Colon (tissue), 2 donors: ENCODE measurements at regions not wholly inside any gene's neighbourhood (a gene's known extent, or its start where the extent isn't known, plus 50 kb on each side); places are given as distances from the start of the nearest gene placed in this dataset.
A peak's percentile ranks its signal among the peaks of the same experiment; 100 is the strongest.
"Not testable (repeated sequence)": the region's sequence is repeated elsewhere in the genome, so short reads cannot be mapped to it uniquely, and the experiment has no call there.

Source experiments
- FAIRE-seq: peaks from 2 replicates; lab custom pipeline; 2012; peaks lifted over from hg19 to GRCh38; lab: Jason Lieb, UNC
- donor health status: control.
- donor health status: control.

- no peak for FAIRE-seq
Observed at GRCh38 chr4:160100316-160100715, 997.4 kb downstream of the RAPGEF2 start.

DNA sequence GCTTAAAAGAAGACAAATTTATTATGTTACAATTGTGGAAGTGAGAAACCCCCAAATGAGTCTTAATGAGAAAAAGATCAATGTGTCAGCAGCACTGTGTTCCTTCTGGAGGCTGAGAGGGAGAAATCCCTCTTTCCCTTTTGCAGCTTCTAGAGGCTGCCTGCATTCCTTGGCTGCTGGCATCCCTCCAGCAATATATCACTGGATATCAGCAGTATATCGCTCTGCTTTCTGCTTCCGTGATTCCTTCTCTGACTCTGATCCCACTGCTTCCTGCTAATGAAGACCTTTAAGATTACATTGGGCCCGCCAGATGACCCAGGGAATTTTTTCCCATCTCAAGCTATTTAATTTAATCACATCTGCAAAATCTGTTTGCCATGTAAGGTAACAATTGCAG, 1008.0 kb downstream of the RAPGEF2 start:
- FAIRE-seq = no peak

DNA sequence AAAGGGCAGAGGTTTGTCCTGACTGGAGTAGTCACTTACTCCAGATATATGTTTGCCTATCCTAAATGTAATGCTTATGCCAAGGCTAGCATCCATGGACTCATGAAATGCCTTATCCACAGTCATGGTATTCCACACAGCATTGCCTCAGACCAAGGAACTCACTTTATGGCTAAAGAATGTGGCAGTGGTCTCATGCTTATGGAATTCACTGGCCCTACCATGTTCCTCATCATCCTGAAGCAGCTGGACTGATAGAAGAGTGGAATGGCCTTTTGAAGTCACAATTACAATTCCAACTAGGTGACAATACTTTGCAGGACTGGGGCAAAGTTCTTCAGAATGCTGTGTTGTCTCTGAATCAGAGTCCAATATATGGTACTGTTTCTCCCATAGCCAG, 1014.8 kb downstream of the RAPGEF2 start:
- FAIRE-seq = no peak

- not testable (repeated sequence) for FAIRE-seq
Observed at GRCh38 chr4:160125576-160126287, 1022.9 kb downstream of the RAPGEF2 start.

DNA sequence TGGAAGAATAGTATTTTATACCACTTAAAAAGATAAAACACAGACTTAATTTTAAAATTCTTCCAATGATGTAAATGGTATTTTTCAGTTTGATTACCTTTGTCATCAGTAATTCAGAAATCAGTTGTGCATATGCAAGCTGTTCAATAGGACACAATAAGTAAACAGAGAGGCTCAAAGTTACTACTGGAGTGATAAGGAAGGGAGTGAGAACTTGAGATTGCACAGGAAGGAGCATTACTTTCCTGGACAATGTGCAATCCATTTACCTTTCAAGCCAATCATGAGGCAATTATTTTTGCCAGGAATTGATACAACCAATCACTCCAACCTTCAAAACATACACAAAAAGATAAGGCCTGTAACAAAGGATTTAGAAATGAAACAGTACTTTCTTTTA, 1024.3 kb downstream of the RAPGEF2 start:
- no peak for FAIRE-seq

DNA sequence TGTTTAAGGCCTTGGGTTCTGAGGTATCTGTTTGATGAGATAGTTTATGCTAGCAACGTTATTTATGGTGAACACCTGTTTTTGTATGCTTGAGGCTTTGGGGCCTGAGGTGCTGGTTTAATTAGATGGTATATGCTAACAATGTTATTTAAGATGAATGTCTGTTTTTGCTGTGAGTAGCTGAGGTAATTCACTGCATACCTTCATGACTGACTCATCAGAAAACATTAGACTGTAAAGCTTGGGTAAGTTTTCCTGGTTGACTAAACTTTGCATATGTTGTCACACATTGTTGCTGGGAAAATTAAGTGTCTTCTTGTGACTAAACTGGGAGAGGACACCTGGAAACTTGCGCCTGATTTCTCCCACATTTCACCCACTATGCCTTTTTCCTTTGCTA, 1026.6 kb downstream of the RAPGEF2 start:
- no peak for FAIRE-seq

- no peak for FAIRE-seq
Observed at GRCh38 chr4:160136021-160136420, 1033.1 kb downstream of the RAPGEF2 start.

DNA sequence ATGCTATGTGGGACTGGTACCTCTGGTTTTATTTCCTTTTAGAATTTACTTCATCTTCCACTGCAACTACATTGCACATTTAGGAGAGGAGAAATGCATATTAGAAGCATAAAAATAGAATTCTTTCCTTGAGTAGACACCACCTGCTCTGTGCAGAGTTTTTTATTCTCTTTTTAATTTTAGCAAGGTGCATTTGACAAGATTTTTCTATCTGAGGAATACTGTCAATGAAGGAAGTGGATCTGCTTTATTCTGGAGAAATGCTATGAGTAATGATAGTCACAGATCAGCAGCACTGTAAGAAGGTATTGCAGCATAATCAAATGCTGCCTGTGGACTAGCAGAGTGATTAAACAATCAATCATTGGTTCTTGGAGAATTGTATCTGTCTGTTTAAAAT, 1038.3 kb downstream of the RAPGEF2 start:
- FAIRE-seq = no peak

- no peak for FAIRE-seq
Observed at GRCh38 chr4:160142579-160142978, 1039.7 kb downstream of the RAPGEF2 start.

DNA sequence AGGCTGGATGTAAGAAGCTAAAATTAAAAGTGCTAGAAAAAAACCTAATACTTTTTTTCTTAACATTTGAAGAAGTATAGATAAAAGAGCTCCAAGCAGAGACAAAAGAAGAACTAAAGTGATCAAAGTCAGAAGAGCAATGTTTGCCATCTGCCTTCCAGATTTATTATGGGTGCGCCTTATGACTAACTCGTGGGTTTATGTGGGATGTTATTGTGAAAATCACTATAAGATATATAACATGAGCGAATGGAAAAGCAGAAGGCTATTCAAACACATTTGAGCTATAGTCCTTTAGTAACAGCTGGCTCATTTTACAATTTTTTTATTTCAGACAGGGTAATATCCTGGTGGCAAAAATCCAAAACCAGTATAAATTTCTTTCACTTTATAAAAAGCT, 1040.7 kb downstream of the RAPGEF2 start:
- peak; percentile 47 for FAIRE-seq

GRCh38 chr4:160159457-160159856, 1056.6 kb downstream of the RAPGEF2 start:
- FAIRE-seq = no peak

DNA sequence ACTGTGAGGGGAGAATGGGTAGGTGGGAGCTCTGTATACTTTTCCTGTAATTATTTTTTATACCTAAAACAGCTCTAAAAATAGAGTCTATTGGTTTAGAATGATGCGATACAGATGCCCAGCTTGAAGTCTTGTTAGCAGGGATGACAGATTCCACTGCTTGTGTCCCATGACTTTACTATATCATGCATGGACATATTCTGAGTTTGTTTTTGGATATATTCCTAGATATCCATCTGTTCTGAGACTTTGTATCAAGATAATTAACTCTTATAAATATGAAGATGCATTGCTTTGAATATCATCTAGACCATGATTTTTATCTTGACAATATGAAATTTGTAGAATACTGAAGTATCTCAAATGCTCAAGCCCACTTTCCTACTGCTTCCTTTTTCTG, 1058.1 kb downstream of the RAPGEF2 start:
- FAIRE-seq = no peak

GRCh38 chr4:160175064-160175643, 1072.3 kb downstream of the RAPGEF2 start:
- no peak for FAIRE-seq

- no peak for FAIRE-seq
Observed at GRCh38 chr4:160180211-160180610, 1077.3 kb downstream of the RAPGEF2 start.

DNA sequence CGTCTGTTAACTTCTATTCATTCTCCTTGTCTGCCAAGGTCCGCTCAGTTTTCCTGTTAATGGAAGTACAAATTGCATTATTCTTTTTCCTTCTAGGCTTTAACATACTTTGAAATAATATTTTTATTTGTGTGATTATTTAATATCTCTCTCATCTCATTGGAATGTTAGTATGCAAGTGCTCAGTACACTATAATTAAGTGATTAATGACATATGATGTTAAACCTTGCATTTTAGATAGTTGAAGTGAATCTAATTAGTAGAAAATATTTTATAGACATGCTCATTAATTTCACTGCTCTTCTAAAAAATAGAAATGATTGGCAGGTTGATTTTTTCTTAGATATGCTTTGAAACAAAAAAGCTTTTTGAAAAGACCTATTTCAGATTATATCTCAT, 1079.8 kb downstream of the RAPGEF2 start:
- FAIRE-seq = no peak

- FAIRE-seq = no peak
Observed at GRCh38 chr4:160184884-160185283, 1082.0 kb downstream of the RAPGEF2 start.

DNA sequence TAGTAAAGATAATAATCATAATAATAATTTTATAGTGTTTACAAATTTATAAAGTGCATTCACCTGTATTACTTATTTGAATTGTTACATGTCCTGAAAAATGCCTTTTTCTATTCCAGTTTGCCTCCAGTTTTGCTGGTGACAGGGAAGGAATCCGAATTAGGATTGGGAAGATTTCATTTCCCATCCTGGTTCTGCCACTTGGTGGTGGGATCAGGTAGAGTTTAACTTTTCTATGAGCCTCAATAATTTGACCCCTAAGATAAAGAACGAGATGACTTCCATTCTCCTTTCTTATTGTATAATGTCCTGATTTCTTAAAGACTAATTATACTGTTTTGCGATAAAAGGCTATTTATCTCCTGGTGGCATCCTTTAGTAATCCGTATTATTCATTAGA, 1090.9 kb downstream of the RAPGEF2 start:
- no peak for FAIRE-seq

- FAIRE-seq = no peak
Observed at GRCh38 chr4:160194716-160195115, 1091.8 kb downstream of the RAPGEF2 start.

DNA sequence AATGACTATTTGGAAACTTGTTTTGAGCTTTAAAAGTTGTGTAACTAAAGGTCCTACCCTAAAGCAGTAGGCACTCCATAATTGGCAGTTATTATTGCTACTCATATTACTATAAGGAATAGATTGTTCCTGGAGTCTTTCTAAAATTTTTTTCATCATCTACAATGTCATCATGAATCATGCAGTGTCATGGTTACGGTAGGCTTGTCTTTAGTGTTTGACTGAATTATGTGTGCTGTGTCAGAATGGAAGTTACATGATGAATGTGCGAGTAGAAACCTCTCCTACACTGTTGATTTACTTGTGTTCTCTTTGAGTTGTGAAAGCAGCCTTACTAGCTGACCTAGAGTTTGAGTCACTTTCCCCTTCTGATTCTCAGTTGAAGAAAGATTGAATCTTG, 1099.9 kb downstream of the RAPGEF2 start:
- FAIRE-seq = no peak

DNA sequence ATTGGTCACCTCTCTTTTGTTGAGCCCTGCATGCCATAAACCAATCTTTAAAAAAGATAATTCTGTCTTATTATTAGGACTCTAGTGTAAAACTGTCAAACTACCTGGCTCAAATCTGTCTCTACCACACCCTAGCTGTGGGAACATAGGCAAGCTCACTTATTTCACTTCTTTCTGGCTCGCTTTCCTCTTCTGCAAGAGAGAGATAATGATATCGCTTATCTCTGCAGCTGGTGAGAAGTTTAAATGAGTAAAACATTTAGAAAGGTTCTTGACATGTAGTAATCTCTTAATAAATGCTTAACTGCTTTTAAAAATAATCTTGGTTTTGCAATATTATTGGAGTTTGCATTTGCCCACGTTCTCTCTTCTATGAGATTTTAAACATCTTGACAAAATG, 1109.2 kb downstream of the RAPGEF2 start:
- FAIRE-seq = no peak

- FAIRE-seq = no peak
Observed at GRCh38 chr4:160213366-160213765, 1110.5 kb downstream of the RAPGEF2 start.

DNA sequence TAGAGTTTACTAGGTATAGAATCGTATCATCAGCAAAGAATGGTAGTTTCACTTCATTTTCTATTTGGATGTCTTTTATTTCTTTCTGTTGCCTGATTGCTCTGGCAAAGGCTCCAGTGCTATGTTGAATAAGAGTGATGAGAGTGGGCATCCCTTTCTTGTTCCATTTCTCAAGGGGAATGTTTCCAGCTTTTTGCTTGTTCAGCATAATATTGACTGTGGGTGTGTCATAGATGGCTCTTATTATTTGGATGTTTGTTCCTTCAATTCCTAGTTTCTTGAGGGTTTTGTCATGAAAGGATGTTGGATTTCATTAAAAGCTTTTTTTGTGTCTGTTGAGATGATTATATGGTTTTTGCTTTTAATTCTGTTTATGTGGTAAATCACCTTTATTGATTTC, 1114.5 kb downstream of the RAPGEF2 start:
- no peak for FAIRE-seq

DNA sequence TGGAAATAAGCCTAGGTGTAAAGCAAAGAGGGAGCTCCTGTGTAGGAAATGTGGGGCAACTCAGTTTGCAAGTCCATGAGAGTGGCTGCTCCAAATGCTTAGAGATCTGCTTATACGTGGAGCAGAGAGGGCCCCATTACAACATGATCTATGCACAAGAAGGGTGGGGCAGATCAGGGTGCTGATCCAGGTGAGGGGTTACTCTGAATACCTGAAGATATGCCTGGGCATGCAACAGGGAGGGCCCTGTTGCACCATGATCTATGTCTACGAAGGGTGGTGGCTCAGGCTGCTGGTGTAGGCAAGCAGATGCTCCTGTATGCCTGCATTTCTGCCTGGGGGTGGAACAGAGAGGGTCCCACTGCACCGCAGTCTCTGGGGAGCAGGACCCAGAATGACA, 1121.2 kb downstream of the RAPGEF2 start:
- FAIRE-seq = no peak

GRCh38 chr4:160233141-160233540, 1130.3 kb downstream of the RAPGEF2 start:
- no peak for FAIRE-seq
